Glomerular visceral epithelial cell (primary cell): ENCODE measurements at regions not wholly inside any gene's neighbourhood (a gene's known extent, or its start where the extent isn't known, plus 50 kb on each side); places are given as distances from the start of the nearest gene placed in this dataset.
"Not testable (repeated sequence)": the region's sequence is repeated elsewhere in the genome, so short reads cannot be mapped to it uniquely, and the experiment has no call there.

Experiments
- DNase-seq: peaks from one replicate; pipeline ENCODE4 v3.0.0-alpha.2; 2016; ENCODE audit errors: extremely low spot score

- DNase-seq = no peak
Observed at GRCh38 chr15:70249616-70250015, 151.9 kb upstream of the TLE3 start.

DNA sequence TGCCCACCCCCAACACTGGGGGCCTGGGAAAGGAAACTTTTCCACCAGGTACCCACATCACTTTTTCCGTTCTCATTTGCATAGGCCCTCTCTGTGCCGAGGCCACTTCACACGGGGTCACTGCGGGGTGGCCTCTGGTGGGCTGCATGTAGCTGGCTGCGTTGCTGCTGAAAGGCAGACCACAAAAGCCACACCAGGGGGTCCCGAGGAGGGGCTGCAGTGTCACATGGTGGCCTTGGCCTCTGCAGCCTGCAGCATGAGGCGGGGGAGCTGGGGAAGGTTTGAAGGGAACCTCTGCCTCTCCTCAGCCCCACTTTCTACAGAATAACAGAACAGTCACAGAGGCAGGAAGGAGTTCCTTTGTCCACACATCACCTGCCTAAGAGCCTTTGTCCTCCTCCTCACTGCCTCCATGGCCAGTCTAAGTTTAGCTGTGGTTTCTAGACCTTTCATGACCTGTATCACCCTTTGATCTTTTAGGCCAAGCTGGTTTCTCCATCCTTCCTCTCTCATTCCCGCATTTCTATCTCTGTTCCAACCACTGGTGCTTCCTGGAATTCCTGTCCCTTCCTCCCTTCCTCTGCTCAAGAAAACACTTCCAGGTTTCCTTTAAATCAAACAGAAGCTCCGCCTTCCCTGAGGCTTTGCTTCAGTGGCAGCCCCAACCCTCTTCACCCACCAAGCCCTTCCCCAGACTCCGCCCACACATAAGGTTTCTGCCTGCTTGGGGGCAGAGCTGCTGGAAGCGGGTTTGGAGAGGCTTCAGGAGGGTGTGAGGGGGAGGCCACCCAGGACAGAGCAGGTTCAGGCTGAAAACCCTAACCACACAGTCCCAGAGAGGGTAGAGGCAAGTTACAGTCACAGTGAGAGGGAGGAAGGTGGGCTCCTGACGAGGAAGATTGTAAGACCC is 150.7 kb upstream of the TLE3 start:
- no peak for DNase-seq

GRCh38 chr15:70247281-70247680 is 149.6 kb upstream of the TLE3 start:
- DNase-seq = no peak

DNA sequence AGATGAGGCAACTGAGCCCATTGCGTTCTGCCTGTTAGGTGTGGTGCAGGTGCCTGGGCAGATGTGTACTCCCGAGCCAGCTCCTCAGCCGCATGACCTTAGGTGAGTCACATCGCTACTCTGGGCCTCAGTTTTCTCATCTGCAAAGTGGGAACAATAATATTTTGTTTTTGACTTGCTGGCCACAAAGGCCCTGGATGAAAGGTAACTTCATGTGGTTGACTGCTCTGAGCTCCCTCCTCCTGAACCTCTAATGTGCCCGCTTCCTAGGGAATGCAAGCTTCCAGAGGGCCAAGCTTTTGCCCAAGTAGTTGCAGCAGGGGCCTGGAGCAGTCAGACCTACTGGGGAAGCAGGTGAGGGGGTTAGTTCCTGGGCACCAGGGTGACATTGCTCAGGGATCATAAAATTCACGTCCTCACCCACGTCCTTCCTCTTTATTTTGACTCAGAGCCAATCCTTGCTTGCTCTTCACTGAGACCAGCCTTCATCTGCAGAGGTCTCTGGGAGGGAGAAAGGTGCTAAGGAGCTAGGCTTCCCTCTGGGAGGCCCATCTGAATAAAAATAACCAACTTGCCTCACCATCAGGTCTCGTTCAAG is 149.0 kb upstream of the TLE3 start:
- no peak for DNase-seq

DNA sequence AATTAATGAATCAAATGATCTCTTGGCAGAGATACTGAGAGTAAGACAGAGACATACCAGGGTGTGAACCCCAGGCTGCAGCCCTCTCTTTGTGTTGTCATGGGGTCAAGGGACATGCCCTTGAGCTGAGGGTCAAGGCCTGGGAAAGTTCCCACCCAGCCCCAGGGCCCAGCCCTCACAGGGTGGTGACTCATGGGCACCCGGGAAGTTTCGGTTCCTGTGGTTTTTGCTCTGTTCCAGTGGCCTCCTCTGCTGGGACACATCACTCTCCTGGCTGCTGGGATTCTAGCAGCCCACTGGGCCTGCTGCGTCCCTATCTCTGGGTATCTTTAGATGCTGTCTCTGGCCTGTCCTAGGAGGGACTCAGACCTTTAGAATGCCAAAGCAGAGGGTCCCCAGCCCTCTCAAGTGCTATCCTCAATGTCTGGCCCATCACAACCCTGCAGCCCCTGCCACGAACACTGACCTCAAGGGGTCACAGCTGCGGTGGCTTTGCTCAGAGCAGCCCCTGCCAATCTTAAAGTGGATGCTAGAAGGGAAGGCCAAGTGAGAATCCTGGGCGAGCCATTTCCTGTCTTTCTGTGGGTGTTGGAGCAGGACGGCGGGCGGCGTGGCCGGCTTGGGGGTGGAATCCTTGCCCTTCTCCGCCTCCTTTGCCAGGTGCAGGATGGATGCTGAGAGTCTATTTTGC is 148.4 kb upstream of the TLE3 start:
- peak; percentile 69 for DNase-seq

DNA sequence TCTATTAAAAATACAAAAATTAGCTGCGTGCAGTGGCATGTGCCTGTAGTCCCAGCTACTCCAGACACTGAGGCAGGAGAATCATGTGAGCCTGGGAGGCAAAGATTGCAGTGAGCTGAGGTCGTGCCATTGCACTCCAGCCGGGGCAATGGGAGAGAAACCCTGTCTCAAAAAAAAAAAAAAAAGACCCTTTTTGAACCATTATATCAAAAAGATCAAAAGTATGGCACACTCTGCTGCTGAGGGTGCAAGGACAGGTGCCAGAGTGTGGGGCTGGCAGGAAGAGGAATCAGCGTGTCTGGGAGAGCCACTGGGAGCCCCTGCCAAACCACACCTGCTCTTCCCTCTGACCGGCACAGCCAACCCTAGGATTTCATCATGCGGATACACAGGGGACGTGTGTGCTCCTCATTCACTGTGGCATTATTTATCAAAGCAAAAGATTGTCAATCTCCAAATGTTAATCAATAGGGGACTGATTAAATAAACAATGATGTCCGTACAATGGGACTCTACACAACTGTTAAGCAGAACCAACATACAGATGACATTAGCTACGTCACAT is 147.3 kb upstream of the TLE3 start:
- DNase-seq = no peak

- no peak for DNase-seq
Observed at GRCh38 chr15:70243686-70244540, 146.2 kb upstream of the TLE3 start.

- no peak for DNase-seq
Observed at GRCh38 chr15:70242951-70243685, 145.4 kb upstream of the TLE3 start.

DNA sequence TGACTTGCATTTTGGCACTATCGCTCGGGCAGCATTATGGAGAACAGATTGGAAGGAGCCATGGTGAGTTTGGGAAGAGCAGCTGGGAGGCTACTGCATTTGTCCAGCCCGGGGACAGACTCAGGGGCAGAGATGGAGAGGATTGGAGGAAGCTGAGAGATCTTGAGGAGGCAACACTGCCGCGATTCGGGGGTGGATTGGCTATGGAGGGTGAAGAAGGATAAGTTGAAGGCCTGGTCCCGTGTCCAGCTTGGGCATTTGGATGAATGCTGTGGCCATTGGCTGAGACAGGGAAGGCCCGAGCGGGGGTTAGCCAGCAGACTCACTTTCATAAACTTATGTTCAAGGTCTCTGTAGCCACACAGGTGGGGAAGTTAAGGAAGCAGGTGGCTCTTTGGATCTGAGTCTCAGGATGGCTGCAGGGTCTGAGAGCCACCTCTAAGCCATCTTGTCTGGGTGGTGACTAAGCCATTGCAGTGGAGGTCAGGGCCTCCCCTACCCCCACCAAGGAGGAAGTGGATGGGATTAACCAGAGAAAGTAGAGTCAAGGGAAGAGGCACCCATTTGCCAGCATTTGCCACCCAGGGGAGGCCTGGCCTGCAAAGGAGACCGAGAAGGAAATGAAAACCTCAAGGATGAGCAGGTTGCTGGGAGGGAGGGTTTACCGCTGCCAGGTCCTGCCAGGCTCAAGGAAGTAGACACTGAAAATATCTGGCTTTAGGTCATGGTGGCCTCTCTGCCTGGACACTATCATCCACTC is 144.0 kb upstream of the TLE3 start:
- DNase-seq = no peak

GRCh38 chr15:70240820-70241430 is 143.2 kb upstream of the TLE3 start:
- DNase-seq = no peak

DNA sequence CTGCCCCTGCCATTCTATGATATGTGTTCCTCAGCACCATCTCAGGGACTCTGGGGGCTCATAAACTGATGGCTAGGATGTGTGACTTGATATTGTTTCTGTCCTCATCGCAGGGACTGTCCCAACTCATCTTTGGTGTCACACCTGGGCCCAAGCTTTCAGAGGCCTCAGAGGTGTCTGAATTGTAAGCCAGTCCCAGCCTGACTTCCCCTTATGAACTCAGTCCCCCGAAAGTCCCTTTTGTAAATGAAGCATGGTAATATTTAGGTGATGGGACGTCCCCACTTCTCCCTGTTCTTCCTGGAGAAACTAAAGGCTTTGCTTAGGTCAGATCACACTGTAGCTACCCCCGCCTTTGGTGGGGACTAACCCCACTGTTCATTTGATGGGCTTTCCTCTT is 142.4 kb upstream of the TLE3 start:
- no peak for DNase-seq

DNA sequence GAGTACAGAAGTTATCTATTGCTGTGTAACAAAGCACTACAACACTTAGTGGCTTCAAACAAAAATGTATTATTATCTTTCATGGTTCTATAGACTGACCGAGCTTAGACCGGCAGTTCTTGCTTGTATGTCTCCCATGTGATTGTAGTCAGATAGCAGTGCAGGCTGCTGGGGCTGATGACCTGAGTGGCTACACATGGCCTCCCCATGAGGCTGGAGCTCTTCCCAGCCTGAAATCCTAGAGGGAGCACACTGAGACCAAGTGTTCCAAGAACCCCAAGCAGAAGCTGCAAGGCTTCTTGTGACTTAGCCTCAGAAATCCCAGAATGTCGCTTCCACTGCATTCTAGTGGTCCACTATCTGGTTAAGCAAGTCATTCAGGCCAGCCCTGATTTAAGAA is 141.2 kb upstream of the TLE3 start:
- no peak for DNase-seq

GRCh38 chr15:70237626-70238025 is 139.9 kb upstream of the TLE3 start:
- DNase-seq = no peak

- DNase-seq = peak; percentile 79
Observed at GRCh38 chr15:70236341-70237086, 138.8 kb upstream of the TLE3 start.

DNA sequence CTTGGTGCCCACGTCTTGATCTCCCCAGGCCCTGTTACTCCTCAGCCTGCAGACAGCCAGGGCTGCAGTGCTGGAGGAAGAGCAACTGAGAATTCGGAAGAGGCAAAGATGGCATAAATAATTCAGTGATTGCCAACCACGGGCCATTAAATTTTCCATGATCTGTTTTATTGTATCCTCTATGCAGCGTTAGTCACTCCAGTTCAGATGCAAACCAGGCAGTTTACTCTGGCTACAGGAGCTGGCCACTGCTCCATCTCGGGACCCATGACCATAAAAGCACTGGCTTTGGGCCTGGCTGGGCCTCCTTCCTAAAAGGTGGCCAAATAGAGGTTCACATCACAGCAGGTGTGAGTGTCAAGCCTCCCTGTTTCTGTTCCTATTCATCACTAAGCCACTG is 137.6 kb upstream of the TLE3 start:
- no peak for DNase-seq

GRCh38 chr15:70234256-70234905 is 136.7 kb upstream of the TLE3 start:
- DNase-seq = no peak

DNA sequence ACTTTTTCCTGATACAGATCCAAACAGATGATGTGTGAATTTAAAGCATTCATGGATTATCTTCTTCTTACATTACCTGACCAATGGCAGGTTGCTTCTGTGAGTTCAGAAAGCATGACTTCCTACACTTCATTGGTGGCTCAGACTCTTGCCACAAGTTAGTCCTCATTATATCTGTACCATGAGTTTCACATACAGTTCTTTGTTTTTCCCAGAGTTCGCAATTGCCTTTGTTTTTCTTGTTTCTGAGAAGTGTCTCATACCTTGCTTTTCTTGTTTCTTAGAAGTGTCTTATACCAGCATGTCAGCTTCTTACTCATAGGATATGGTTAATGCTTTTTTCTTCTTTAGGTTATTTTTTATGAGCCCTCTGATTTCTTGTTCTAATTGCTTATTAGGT is 133.8 kb upstream of the TLE3 start:
- DNase-seq = no peak

GRCh38 chr15:70227918-70228317 is 130.2 kb upstream of the TLE3 start:
- DNase-seq = not testable (repeated sequence)
